ENCODE measurements at regions not wholly inside any gene's neighbourhood (a gene's known extent, or its start where the extent isn't known, plus 50 kb on each side); places are given as distances from the start of the nearest gene placed in this dataset.
"Not testable (repeated sequence)": the region's sequence is repeated elsewhere in the genome, so short reads cannot be mapped to it uniquely, and the experiment has no call there.

DNA sequence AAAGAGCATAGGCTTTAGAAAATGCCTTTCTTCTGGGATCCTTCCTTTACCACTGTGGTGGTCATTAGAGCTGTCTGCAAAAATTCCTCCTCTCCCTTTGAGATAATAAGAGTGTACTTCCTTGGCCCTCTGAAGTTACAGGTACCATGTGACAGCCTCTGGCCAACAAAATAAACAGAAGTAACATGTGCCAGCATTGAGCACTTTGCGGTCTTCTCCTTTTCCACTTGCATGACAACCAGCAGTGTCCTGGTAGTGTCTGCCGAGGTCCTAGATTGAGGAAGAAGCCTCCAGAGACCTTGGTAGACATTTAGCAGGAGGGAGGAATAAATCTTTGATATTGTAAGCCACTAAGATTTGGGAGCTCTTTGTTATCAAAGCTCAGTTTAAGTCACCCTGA, 87.5 kb upstream of the ARID1B start:
- DNase-seq (ENCODE audit: low read depth in 1 of 2, low spot score in 1 of 2): no peak

DNA sequence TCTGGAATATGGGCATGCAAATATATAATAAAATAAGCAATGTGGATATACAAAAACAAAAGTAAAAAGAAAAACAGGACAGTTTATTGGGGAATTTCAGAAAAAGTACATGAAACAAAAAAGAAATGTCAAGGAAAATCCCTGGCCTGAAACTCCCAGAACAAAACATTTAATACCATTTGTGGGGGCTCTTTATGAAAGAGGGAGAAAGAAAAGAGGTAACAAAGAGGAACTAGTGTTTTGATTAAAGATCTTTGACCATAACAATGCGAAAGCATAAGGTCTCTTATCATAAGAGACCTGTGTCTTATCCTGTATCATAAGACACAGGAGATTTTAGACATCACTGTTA, 88.6 kb upstream of the ARID1B start:
- DNase-seq (ENCODE audit: low read depth in 1 of 2, low spot score in 1 of 2): no peak

GRCh38 chr6:156687789-156688619, 89.2 kb upstream of the ARID1B start:
- no peak for DNase-seq (ENCODE audit: low read depth in 1 of 2, low spot score in 1 of 2)

- peak; percentile 47 to 68 for DNase-seq (ENCODE audit: low read depth in 1 of 2, low spot score in 1 of 2)
Observed at GRCh38 chr6:156686995-156687788, 90.0 kb upstream of the ARID1B start.

- peak; percentile 11 to 17 for DNase-seq (ENCODE audit: low read depth in 1 of 2, low spot score in 1 of 2)
Observed at GRCh38 chr6:156686301-156686994, 90.7 kb upstream of the ARID1B start.

DNA sequence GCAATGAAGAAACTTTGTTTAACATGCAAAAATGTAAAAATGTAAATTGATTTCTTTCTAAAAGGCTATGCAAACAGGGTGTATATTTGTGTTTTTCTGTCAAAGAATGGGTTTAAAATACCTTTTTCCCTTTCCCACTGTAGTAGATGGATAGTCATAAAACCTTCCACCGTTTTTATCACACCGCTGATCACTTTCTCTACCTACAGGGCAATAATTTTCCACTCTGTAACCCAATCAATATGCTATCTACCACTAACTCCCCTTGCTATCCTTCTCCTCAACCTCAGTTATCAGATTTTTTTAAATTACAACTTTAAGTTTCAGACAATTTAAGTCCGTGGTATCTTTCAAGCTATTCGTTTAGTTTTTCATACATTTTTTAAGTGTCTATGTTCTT, 91.4 kb upstream of the ARID1B start:
- DNase-seq (ENCODE audit: low read depth in 1 of 2, low spot score in 1 of 2): no peak

- DNase-seq (ENCODE audit: low read depth in 1 of 2, low spot score in 1 of 2): no peak
Observed at GRCh38 chr6:156683821-156684220, 93.4 kb upstream of the ARID1B start.

DNA sequence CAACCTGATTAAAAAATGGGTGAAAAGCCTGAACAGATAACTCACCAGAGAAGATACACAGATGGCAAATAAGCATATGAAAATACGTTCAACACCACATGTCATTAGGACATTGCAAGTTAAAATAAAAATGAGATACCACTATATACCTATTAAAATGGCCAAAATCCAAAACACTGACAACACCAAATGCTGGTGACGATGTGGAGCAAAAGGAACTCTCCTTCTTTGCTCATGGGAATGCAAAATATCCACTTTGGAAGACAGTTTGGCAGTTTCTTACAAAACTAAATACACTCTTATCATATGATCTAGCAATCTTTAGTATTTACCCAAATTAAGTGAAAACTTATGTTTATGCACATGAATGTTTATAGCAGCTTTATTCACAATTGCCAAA, 100.5 kb upstream of the ARID1B start:
- DNase-seq (ENCODE audit: low read depth in 1 of 2, low spot score in 1 of 2): no peak

- no peak for DNase-seq (ENCODE audit: low read depth in 1 of 2, low spot score in 1 of 2)
Observed at GRCh38 chr6:156674197-156674596, 103.0 kb upstream of the ARID1B start.

GRCh38 chr6:156670097-156670496, 107.1 kb upstream of the ARID1B start:
- DNase-seq (ENCODE audit: low read depth in 1 of 2, low spot score in 1 of 2): not testable (repeated sequence)

GRCh38 chr6:156662025-156662445, 115.1 kb upstream of the ARID1B start:
- no peak for DNase-seq (ENCODE audit: low read depth in 1 of 2, low spot score in 1 of 2)

GRCh38 chr6:156660389-156660788, 116.8 kb upstream of the ARID1B start:
- no peak for DNase-seq (ENCODE audit: low read depth in 1 of 2, low spot score in 1 of 2)

DNA sequence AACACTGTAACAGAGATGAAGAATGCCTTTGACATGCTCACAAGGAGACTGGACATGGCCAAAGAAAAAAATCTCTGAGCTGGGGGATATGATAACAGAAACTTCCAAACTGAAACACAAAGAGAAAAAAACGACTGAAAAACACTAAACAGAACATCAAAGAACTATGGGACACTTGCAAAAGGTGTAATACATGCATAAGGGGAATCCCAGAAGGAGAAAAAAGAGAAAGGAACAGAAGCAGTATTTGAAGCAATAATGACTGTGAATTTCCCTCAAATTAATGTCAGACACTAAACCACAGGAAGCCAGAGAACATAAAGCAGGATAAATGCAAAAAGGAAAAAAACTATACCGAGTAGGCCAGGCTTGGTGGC, 117.4 kb upstream of the ARID1B start:
- no peak for DNase-seq (ENCODE audit: low read depth in 1 of 2, low spot score in 1 of 2)

GRCh38 chr6:156658966-156659821, 118.0 kb upstream of the ARID1B start:
- DNase-seq (ENCODE audit: low read depth in 1 of 2, low spot score in 1 of 2): no peak

DNA sequence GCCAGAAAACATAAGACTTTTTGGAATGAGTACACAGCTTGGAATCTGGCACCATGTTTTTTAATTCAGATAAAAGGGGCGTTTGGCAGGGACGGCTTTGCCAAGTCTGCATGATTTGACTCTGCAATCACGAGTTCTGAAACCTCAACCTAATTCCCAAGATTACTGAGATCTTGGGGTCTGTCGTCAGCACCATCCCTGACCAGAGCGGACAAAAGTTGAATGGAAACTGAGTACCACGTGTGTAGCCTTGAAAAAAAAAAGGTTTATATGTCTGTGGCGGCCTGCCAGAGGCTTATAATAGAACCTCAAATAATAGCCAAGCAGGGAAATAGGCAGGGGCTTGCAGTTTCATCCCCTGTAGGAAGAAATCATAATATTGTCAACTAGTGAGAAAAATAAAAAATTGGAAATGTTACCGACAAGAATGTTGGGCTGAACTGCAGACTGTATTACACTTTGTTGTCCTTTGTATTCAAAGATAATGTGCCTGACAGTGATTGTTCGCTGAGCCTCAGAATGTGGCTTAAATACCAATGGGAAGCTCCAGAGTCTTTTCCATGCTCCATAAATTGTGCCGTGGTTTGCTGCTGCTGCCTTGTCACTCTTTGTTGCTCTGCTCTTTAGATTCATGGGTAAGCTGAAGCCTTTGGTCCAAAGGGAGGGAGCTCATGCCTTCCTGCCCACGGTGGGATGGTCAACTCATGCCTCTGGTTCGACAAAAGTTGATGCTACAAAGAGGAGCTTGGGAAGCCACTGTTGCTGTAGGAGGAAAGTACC, 118.8 kb upstream of the ARID1B start:
- DNase-seq (ENCODE audit: low read depth in 1 of 2, low spot score in 1 of 2): no peak

DNA sequence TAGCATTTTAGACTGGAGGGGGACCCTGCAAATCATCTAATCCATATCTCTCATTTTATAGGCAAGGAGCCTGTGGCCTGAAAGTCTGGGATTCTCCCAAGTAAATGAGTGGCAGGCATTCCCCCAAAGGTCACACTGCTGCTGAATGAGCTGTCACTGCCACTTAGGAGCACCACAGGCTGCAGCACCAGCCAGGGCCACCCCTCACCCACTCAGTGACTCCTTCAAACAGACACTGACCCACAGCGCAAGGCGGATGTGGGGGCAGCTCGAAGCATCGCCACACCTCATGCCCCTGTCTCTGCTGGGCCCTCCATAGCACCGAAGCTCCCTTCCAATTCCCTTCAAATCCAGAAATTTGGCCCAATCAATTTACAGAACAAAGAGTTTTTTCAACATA, 119.9 kb upstream of the ARID1B start:
- DNase-seq (ENCODE audit: low read depth in 1 of 2, low spot score in 1 of 2): no peak

DNA sequence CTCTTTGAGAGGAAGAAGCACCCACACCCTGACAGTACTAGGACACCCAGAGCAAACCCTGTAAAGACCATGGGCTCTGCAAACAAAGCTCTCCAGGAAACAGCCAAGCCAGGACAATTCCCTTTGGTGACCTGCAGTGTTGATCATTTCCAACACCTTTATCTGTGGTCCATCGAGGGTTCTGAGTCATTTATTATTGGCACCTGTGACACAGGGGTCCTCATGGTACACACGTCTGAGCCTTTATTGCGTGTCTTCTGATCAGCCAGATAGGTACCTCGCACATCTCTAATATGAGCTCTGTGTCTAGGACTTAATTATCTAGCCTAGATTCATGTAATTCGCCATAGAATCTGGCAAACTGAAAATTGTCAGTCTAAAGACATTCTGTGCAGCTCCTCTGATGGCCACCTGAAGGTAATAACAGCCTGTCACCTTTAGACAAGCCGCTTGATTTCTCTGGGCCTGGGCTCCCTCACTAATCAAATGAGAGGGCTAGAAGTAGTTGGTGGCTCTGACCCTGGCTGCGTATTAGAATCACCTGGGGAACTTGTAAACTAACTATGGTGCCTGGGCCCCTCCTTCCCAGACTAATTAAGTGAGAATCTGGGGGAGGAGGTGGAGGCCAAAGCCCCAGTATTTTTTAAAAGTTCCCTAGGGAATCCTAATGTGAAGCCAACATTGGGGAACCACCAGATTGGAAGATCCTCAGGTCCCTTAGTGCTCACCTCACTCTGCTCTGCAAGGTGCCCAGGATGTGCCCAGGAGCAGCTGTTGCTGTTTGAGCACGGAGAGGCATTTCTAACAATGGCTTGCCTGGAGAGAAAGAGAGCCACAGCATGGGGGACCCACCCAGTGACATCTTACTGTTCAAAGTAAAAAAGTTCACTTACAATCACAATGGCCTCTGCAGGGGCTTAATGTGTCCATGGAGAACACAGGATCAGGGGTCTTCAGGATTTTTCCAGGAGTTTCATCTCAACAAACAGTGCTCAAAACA, 122.0 kb upstream of the ARID1B start:
- DNase-seq (ENCODE audit: low read depth in 1 of 2, low spot score in 1 of 2): no peak

DNA sequence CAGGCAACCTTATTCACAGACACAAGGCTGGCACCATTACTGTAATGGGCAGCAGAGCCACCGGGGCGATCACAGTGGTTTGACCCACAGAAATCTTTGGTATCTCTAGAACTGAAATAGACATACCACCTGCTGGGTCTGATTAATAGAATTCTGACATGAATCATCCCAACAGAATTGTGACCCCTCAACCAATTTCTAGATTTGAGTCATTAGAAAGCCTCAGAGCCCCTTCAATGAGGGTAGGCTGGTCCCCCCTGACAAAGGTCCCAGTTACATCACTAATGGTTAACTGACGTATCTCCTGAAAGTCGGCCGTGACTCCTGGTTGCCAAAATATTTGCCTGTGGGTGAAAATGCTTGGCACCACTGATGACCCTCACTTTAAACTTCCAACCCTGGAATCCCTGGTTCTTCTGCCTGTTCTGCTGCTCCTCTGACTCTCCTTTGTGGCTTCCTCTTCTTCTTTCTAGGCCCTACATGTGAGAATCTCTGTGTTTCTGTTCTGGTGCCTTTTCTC, 124.9 kb upstream of the ARID1B start:
- no peak for DNase-seq (ENCODE audit: low read depth in 1 of 2, low spot score in 1 of 2)

DNA sequence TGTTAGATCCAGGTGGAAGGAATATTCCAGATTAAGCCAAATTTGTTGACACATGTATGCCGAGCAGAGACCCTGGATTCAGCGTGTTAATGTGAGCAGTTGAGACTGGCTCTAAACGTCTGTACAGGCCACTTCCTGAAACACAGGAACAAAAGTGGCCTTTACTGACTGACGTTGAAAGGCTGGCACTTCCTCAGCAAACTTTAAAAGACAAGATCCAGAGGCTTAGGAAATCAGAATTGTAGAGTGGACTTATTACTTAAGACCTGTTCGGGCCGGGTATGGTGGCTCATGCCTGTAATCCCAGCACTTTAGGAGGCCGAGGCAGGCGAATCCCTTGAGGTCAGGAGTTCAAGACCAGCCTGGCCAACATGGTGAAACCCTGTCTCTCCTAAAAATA, 125.7 kb upstream of the ARID1B start:
- no peak for DNase-seq (ENCODE audit: low read depth in 1 of 2, low spot score in 1 of 2)
